GM18861 (cell line): ENCODE measurements at regions not wholly inside any gene's neighbourhood (a gene's known extent, or its start where the extent isn't known, plus 50 kb on each side); places are given as distances from the start of the nearest gene placed in this dataset.

ENCODE experiments used
- ATAC-seq: cut with Tn5 transposase; IDR thresholded peaks from one replicate; pipeline ENCODE4 v1.9.1; 2021; ENCODE audit not compliant: unreplicated experiment

DNA sequence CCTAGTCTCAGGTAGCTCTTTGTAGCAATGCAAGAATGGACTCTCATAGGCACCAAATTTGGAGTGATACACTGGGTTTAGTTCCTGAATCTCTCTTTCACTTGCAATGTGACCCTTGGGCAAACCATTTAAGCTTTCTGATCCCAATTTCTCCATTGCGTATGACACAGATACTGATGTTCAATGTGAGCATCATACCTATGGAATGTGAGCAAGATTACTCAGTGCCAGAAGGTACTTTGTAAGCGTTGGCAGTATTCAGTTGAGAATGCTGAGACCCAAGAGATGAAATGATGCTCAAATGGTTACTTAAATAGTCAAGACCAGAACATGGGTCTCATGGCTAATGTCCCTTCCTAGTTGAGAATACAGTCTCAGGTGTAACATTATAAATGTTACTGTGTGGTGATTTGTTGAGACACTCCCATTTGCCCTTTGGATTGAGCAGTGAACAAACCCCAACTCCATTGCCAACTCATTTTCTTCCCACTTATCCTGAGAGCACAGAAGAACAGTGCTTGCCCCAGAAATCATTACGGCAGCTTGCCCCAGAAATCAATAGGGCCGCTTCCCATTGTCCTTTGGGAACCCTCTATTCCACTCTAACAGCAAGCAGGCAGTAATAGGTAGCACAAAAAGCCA, 134.1 kb downstream of the SOX9 start:
- no peak for ATAC-seq

DNA sequence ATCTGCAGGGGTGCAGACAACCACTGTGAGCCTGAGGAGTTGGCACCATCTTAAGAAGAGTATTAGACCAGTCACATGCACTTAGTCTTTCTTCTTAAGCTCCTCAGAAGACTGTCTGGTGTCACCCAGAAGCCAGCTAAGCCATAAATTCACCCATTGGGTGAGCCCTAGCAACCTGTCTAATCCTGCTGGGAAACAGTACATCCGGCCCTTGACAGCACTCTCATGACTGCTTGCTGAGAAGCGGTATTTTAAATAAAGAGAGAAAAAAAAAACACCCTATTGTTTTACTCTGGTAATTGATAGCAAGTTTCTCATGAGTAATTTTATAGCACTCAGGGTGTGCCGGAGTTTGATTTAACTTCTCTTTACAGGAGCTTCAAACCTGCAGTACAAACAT, 134.7 kb downstream of the SOX9 start:
- no peak for ATAC-seq

DNA sequence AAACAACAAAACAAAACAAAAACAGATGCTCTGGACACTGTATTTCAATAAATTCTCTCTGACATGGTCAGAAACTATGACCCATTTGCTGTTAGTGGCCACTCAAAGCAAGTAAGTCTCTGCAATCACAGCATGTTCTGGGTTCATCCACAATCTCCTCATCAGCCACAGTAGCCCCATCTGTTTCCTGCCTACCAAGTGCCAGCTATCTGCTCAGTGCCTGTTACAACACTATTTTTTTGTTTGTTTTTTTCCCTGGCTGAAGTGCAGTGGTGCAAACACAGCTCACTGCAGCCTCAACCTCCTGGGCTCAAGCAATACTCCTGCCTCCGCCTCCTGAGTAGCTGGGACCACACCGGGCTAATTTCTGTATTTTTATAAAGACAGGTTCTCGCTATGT, 137.9 kb downstream of the SOX9 start:
- ATAC-seq, result no peak

DNA sequence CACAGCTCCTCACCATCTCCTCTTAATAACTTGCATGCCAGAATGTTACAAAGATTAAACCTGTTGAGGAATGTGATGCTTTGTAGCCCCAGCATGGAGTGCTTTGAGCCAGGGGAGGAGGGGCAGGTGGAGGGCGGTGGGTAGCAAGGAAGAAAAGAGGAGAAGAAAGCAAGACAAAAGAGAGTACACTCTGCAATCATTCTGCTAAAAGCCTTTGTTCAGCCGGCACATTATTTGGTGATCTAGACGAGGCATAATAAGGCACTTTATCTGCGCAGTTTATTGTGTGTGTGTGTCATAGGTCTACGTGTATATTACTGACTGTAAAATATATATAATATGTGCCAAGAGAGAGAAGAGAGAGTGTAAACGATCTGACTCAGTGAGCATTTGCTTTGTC, 139.1 kb downstream of the SOX9 start:
- no peak for ATAC-seq

DNA sequence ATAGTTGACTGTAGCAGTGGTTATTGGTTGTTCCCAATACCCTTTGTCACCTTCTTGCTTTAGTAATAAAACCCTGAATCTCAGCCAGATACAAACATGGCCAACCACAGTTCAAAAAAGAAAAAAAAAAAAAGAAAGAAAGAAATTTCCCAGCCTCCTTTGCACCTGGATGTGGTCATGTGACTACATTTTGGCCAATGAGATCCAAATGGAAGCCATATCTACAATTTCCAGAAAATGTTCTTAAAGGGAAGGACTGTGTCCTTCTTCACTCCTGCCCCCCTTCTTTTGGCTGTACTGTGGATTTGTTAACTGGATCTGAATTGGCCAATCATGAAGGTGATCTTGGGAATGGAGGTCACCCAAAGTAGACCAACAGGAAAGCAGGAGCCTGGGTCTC, 141.9 kb downstream of the SOX9 start:
- no peak for ATAC-seq

DNA sequence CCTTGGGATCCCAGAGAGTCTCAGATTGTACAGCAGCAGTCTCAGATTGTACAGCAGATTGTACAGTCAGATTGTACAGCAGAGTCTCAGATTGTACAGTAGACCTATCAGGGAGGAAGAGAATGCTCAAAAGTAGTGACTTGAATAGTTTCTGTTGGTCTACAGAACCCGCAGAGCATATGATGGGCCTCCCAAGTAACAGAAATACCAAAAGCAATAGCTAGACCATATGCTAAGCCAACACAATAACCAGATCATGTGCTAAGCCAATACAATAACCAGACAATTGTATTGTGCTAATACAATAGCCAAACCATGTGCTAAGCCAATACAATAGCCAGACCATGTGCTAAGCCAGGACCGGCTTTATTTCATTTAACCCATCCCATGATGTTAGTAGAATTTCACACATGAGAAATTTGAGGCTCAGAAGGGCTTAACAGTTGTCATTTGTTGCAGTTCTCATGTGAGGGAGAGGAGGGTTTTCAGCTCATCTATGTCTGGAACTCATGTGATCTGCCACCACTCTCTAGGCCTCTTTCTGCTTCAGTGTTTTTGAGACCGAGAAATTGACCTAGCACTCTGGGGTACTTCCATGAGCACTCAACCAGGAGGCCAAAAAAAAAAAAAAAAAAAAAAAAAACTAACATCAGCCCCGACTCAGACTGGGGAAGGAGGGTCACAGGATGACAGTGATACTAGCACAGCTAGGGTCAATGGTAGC, 144.0 kb downstream of the SOX9 start:
- no peak for ATAC-seq

DNA sequence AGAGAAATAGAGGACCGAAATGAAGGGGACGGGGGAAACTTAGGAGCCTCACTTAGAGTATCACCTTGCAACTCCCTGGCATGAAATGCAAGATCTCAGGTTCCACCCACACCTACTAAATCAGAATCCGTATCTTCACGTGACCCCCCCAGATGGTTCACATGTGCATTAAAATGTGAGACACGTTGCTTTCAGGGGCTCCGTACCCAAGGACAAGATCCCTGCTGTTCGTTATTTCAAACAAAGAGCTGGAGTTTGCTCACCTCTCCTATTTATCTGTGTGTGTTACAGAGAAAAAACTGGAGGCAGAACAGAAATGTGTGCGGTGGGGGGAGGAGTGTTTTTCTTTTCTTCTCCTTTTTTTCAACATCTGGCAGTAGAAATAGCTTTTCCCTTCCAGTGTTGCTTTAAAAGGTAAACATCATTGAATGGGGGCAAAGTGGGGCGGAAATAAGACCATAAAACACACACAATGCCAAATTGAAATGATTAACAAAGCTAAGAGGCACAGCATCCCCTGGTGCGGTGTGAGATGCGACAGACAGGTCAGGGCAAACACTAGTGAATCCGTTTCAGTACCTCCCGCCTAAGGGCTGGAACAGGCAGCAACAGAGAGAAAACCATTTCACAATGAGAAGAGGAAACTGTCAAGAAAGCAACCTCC, 145.4 kb downstream of the SOX9 start:
- ATAC-seq, result no peak

DNA sequence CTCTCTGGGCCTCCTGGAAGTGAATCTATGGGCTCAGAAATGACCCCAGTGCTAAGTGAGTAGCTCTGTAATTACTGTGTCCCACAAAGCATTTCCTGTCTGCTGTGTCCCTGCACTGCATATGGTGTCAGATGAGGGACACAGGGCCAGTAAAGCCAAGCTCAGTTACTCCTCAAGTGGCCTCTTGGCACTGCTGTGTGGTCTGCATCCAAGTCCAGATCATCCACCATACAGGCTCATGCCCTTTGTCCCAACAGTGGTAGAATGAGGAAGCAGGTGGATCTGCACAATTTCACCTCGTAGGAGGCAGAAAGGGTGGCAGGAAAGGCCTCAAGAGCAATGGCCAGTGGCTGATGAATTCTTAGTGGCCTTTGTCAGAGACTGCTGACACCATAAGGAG, 146.8 kb downstream of the SOX9 start:
- ATAC-seq, result no peak

DNA sequence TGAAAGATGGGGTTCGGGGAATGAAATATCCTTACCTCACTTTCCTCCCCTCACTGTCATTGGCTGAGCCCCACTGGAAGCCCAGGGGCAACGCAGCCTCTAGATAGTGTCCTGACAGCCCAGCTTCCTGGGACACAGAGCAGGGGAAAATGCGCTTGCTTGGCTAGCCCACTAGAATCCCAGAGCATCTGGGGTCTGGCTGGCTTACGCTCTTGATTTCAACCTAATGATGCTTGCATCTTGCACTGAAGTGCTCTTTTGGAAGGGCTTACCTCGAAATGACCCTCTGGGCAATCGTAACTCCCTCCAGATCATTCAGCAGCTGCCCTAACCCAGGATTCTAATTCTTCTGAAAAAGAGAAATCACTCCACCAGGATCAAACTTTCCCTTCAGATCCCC, 147.6 kb downstream of the SOX9 start:
- no peak for ATAC-seq

DNA sequence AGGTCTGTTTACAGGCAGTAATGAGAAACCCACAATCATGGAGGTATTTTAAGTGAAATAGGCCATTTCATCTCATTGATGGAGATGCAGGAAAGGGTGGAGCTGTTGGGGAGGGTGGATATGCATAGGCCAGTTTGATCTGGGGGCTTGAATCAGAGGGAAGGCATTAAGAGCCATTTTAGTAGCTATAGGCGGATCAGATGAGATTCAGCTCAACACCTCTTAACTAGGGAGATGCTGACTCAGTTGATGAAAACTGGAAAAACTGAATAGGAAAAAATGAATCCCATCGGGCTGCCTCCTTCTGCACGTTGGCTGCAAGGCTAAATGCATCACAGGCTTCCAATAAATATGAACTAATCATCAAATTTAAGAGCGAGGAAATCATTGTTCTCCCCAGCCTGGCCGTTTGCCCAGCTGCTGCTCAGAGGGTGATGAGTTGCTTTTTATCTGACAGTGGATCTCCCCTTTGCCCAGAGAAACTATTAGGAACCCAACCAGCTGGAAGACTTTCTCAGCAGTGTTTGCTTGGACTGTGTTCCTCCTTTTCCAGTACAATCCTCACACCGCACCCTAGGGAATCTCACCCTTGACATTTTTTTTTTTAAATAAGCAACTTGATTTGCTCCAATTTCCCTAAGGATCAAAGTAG, 149.6 kb downstream of the SOX9 start:
- ATAC-seq, result no peak

DNA sequence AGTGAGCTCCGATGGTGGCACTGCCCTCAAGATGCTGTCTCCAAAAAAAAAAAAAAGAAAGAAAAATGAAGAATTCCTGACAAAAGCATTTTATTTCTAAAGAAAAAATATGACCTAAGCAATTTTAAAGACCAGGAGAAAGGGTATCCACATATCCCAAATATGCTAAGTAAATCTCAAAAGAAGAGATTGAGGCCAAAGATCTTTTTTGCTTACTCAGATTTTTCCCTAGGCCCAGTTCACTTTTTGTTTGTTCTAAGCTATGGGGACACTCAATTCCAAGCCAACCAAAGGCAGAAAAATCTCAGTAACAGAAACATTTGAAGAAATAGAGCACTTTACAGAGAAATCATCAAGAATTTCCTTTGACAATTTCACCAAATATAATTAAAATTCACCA, 150.8 kb downstream of the SOX9 start:
- no peak for ATAC-seq

DNA sequence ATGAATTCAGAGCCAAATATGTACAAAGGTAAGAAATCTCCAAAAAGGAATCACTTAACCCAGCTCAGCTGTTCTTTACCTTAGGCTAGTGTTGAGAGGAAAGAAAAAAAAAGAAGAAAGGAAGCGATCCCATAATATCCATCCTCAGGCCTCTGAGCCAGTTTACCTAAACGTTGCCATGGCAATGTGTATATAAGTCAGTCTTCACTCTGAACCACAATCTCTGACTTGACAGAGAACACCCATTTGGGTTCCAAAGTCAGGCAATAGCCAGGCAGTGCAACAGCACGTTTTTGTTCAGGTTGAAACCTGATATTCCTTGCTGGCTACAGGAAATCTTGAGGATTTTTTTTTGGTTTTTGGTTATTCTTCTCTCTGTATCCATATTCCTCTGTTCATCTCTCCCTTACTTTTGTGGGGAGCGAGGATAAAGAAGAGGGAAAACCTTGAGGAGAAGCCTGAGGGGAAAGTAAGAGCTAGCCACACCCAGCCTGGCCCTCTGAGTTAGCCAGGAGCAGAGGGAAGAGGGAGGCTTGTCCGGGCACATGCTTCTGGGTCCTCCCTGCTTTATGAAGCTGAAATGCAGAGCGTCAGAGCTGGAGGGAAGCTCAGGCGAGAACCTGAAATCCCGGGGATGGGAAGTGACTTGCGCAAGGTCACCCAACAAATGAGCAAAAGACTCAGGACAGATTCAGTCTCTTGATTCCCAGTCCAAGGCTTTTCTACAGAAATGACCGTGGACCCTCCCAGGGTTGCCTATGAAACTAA, 152.7 kb downstream of the SOX9 start:
- no peak for ATAC-seq

DNA sequence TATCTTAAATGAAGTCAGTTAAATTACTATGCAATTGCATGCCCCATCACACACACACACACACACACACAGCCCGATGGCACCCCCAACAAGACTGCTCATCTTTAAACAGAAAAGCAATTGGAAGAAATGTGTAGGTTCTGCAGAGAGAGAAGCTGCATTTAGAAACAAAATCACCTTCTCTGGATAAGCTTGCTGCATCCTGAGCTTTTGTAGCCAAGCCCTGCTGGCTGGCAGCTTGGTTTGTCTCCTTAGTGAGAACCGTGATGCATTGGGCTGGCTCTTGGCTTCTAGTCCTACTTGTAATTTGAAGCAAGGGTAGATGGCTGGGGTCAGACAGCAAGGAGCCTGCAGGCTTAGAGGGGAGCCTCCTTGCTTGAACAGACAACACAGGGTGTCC, 153.8 kb downstream of the SOX9 start:
- no peak for ATAC-seq

DNA sequence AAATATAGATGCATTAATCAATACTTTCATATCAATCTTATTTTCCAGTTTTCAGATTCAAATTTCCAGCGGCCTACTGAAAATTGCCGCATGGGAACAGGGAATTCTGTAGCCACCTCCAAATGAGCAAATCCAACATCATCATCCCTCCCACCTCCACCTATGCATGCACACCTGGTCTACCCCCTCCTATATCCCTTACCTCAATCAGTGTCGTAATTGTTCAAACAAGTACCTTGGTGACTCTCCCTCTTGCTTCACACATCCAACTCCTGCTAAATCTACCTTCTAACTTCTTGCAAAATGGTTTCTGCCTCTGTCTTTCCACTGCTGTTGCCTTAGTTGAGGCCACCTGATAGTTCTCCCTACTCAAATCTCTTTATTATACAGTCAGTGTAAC, 160.1 kb downstream of the SOX9 start:
- ATAC-seq, result no peak

DNA sequence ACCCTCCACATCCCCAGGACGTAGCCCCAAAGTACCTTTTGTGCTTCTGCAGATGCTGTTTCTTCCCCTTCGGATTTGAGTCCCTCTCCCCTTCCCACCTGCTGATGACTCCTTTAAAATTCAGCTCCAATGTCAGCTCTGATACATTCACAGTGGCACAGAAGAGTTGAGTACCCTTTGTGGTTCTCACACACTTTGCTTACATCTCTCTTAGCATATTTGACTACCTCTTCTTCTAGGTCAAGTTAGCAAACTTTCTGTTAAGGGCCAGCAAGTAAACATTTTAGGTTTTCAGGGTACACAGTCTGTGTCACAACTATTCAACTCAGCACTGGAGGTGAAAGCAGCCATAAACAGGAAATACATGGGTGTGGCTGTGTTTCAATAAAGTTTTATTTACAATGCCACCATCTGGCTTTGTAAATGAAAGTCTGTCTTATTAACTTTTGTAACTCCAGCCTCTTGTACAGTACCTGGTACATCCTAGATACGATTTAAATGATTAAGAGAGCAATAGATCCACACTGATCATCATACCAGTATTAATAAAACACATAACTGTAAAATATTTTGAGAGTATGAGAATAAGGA, 161.7 kb downstream of the SOX9 start:
- no peak for ATAC-seq

DNA sequence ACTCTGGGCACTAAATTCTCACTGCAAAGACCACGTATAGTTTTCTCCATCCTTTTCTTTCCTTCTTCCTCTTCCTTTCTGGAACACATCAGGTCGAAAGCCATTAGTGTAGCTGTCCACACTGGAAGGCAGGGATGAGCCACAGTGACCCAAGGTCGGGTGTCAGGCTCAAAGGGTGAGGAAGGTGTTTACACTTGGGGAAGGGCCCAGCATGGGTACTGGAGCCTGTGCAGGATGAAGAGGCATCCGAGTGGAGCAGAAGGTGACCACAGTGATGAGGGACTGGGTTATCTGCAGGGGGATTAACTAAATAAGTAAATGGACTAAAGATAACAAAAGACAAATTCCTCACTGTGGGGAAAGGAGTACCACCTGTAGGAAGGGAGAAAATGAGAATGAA, 164.0 kb downstream of the SOX9 start:
- ATAC-seq, result no peak

DNA sequence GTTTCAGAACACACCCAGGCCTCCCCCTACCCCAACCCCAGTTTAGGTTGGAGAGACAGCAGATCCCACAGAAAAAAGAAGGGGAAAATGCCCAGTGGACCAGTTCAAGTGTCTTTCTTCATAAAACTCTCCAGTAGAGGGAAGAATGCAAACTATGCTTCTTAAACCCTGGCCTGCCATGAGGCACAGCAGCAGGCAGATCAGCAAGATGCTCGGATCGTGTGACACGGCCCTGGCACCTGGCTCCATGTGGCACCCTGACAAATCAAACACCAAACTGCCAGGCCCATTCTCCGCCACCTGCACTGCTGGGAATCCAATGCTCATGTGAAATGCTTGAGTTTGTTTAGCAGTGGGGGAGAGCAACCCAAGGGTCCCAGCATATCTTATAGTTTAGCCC, 166.8 kb downstream of the SOX9 start:
- no peak for ATAC-seq

DNA sequence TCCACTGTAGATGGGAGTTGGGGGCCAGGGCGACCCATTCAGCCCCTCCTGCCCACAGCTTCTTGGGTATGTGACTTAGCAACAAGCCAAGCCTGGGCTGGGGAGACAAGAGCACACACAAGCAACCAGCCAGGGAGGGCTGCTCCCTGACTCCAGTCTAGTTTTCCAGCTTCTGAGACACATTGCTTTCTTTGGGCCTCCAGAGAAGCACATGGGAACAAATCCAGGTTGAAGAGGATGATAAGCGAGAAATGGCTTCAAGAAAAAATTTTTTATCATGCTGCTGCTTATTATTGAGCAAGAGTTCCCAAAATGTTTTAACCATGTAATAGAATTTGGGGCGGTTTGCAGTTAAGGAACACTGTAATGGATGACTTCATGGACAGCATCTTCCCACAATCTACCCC, 173.7 kb downstream of the SOX9 start:
- ATAC-seq, result no peak

DNA sequence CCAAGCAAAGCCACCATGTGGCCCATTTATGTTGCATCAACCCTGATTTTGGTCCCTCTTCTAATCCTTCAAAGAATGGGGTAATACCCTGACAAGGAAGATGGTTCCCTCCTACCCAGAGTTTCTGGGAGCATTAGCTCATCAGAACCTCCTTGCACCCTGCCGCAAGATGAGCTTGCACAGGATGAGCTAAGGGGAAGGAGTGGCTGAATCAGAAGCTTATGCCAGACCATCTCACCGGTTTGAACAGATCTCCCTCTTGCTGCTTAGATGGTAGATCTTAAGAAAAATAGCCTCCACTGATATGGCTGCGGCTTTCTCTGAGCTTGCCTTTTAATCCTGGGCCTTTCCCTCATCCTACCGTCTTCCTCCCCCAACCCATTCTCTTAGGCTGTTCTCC, 175.1 kb downstream of the SOX9 start:
- ATAC-seq, result no peak

DNA sequence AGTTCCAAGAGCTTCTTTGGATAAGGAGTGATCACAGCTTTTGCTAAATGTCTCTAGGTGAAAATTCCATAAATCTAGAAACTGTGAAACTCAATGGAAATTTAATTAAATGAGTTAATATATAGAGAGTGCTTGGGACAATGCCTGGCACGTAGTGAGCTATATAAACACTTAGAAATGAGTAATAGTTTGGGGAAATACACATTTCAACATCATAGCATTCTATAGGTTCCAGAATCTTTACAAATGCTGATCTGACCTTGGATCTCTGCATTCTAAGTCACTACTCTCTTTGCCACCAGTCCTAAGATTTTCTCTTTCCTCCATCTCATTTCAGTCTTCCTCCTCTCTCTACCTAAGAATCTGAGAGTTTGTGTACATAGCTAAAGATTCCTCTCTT, 175.6 kb downstream of the SOX9 start:
- ATAC-seq, result no peak
